K562 (cell line): ENCODE measurements at regions not wholly inside any gene's neighbourhood (a gene's known extent, or its start where the extent isn't known, plus 50 kb on each side); places are given as distances from the start of the nearest gene placed in this dataset.

Experiments used
- ZNF12 ChIP-seq: sonication (generic); formaldehyde crosslinking; IDR thresholded peaks from 2 replicates; pipeline ENCODE4 v1.4.0; 2020; ENCODE audit warnings: mild to moderate bottlenecking, missing genetic modification reagents
- TF ChIP-seq, protein P1 (sequence below): sonication (generic); formaldehyde crosslinking; IDR thresholded peaks from 2 replicates; pipeline ENCODE4 v1.8.1; 2022; ENCODE audit warnings: missing genetic modification reagents

DNA sequence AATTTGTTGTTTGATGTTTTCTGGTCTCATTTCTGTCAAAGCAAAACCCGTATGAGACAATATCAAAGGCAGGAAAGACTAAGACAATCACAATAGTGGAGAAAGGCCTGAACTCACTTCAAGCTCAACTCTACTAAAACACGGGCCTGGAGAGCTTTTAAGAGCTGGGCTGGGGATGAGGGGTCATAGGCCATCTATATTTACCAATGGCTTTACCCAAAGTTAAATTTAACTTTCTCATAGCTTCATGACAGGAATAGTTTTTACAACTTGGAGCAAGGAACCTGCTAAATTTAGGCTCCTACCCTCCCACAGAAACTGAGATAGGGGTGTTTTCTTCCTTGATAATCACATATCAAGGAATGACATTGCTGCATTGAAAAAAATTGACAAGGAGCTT is 223.4 kb upstream of the CHORDC1 start:
- no peak for TF ChIP-seq ZNF12 (CRISPR knock-in tag)
- TF ChIP-seq, protein P1, sequence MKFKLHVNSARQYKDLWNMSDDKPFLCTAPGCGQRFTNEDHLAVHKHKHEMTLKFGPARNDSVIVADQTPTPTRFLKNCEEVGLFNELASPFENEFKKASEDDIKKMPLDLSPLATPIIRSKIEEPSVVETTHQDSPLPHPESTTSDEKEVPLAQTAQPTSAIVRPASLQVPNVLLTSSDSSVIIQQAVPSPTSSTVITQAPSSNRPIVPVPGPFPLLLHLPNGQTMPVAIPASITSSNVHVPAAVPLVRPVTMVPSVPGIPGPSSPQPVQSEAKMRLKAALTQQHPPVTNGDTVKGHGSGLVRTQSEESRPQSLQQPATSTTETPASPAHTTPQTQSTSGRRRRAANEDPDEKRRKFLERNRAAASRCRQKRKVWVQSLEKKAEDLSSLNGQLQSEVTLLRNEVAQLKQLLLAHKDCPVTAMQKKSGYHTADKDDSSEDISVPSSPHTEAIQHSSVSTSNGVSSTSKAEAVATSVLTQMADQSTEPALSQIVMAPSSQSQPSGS (CRISPR knock-in tag) = no peak
